ENCODE measurements at regions not wholly inside any gene's neighbourhood (a gene's known extent, or its start where the extent isn't known, plus 50 kb on each side); places are given as distances from the start of the nearest gene placed in this dataset.

DNA sequence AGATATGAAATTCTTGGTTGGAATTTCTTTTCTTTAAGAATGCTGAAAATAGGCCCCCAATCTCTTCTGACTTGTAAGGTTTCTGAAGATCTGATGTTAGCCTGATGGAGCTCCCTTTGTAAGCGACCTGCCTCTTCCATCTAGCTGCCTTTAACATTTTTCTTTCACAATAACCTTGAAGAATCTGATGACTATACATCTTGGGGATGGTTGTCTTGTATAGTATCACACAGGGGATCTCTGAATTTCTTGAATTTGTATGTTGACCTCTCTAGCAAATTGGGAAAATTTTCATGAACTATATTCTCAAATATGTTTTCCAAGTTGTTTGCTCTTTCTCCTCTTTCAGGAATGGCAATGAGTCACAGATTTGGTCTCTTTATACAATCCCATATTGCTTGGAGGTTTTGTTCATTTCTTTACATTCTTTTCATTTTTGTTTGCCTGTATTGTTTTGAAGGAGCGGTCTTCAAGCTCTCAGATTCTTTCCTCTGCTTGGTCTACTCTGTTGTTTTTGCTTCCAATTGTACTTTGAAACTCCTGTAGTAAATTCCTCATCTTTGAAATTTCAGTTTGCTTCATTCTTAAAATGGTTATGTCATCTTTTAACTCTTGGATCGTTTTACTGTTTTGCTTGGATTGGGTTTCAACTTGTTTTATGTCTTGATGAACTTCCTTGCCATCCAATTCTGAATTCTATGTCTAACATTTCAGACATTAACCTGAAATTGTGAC lies 245.2 kb upstream of the TARS1 start:
- no peak overlapping the region for H3K4me3 ChIP-seq (replicated peaks; ENCODE audit: low read depth, low read length)
- TF ChIP-seq, protein P1, sequence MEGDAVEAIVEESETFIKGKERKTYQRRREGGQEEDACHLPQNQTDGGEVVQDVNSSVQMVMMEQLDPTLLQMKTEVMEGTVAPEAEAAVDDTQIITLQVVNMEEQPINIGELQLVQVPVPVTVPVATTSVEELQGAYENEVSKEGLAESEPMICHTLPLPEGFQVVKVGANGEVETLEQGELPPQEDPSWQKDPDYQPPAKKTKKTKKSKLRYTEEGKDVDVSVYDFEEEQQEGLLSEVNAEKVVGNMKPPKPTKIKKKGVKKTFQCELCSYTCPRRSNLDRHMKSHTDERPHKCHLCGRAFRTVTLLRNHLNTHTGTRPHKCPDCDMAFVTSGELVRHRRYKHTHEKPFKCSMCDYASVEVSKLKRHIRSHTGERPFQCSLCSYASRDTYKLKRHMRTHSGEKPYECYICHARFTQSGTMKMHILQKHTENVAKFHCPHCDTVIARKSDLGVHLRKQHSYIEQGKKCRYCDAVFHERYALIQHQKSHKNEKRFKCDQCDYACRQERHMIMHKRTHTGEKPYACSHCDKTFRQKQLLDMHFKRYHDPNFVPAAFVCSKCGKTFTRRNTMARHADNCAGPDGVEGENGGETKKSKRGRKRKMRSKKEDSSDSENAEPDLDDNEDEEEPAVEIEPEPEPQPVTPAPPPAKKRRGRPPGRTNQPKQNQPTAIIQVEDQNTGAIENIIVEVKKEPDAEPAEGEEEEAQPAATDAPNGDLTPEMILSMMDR (IDR thresholded peaks at IDR 0.05; ENCODE audit: insufficient read depth, low read length, poor library complexity, severe bottlenecking): no peak
- DNase-seq (ENCODE audit: extremely low read depth, insufficient read length): no peak
- H3K36me3 ChIP-seq (ENCODE audit: control insufficient read depth, insufficient read depth, low read length): no peaks in the 10 kb centered on the region
- H3K27me3 ChIP-seq (replicated peaks; ENCODE audit: control insufficient read depth, insufficient read depth, low read length): no peaks in the 10 kb centered on the region

DNA sequence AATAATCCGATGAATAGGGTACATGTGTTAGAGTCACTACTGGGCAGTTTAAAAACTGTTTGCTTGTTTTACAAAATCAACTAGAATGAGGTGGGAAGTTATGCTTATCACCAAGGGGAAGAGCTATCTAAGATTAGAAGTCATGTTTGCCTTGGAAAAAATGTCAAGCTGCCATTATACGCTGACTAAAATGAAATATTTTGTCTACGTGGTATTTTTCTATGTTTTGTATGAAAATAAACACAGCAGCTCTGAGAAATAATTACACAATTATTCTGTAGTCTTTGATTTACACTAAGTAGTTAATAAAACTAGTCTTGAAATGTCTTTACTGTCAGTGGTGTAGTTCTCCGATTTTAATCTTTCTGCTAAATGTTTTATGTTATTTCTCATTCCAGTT lies 241.9 kb upstream of the TARS1 start:
- no peaks in the 10 kb centered on the region for H3K27me3 ChIP-seq (replicated peaks; ENCODE audit: control insufficient read depth, insufficient read depth, low read length)
- no peak overlapping the region for H3K4me3 ChIP-seq (replicated peaks; ENCODE audit: low read depth, low read length)
- H3K36me3 ChIP-seq (ENCODE audit: control insufficient read depth, insufficient read depth, low read length): no peaks in the 10 kb centered on the region
- DNase-seq (ENCODE audit: extremely low read depth, insufficient read length): no peak
- TF ChIP-seq, protein P1 (IDR thresholded peaks at IDR 0.05; ENCODE audit: insufficient read depth, low read length, poor library complexity, severe bottlenecking): no peak

DNA sequence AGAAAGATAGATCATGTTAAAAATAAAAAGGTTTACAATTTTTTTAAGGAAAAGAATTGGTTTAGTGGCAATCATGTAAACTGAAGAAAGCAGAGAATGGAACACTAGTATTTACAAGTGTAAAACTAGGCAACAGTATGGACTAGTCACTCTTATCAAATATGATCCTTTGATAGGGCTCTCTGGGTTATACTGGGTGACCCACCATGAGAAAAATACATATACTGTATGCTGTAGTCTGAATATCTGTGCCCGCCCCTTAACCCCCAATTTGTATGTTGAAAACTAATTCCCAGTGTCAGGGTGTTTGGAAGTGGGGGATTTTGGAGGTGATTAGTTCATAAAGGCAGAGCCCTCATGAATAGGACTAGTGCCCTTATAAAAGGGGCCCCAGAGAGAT lies 236.8 kb upstream of the TARS1 start:
- no peak for DNase-seq (ENCODE audit: extremely low read depth, insufficient read length)
- Histone ChIP-seq H3K27me3 (replicated peaks; ENCODE audit: control insufficient read depth, insufficient read depth, low read length) (no peaks in the 10 kb centered on the region), H3K36me3 (ENCODE audit: control insufficient read depth, insufficient read depth, low read length) (no peaks in the 10 kb centered on the region), H3K4me3 (replicated peaks; ENCODE audit: low read depth, low read length) (no peak overlapping the region)
- TF ChIP-seq, protein P1 (IDR thresholded peaks at IDR 0.05; ENCODE audit: insufficient read depth, low read length, poor library complexity, severe bottlenecking): no peak

DNA sequence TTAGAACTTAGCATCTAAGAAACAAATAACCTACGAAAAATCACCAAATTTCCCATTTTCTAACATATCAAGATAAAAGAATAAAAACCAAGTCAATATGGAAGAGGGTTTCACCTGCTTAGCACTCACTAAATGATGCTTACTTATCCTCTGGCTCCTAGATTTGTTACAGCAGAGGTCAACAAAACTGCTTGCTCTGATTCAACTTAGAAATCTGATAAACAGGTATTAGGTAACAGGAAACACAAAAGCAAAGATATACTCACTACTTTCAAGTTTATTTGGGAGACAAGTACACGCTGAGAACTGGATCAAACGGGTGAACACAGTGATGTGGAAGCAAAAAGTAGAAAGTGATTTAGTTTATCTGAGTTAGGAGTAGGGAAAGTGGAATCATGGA lies 235.7 kb upstream of the TARS1 start:
- Histone ChIP-seq H3K27me3 (replicated peaks; ENCODE audit: control insufficient read depth, insufficient read depth, low read length) (no peaks in the 10 kb centered on the region; the same call in 1 of the 2 replicates), H3K36me3 (ENCODE audit: control insufficient read depth, insufficient read depth, low read length) (no peaks in the 10 kb centered on the region), H3K4me3 (replicated peaks; ENCODE audit: low read depth, low read length) (no peak overlapping the region)
- TF ChIP-seq, protein P1 (IDR thresholded peaks at IDR 0.05; ENCODE audit: insufficient read depth, low read length, poor library complexity, severe bottlenecking): no peak
- no peak for DNase-seq (ENCODE audit: extremely low read depth, insufficient read length)

DNA sequence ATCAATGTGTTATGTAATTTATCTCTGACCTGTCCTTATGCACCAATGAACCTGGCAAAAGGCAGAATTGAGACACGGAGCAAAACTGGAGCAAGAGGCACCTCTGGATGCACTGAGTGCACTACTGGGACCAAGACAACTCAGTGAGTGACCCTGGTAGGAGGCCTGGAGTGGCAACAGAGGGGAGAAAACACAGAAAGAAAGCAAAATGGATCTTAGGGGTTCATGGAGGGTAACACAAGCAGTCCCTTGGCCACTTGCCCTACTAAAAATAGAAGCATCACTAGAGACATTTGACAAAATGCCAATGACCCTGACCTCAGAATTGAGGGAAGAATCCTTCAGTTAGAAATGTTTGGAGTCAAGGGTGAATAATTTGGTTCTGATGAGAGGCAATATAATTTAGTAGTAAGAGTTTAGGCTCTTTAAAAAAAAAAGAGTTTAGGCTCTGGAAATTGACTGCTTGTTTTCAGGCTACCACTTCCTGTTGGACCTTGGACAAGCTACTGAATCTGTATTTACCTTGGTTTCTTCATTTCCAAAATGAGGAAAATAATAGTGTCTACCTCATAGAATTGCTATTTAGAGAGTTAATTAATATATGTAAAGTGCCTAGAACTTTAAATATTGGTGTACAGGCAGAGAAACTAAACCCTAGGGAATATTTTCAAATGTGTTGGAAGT lies 234.9 kb upstream of the TARS1 start:
- TF ChIP-seq, protein P1 (IDR thresholded peaks at IDR 0.05; ENCODE audit: insufficient read depth, low read length, poor library complexity, severe bottlenecking): no peak
- no peaks in the 10 kb centered on the region for H3K36me3 ChIP-seq (ENCODE audit: control insufficient read depth, insufficient read depth, low read length)
- no peak for DNase-seq (ENCODE audit: extremely low read depth, insufficient read length)
- no peak overlapping the region for H3K4me3 ChIP-seq (replicated peaks; ENCODE audit: low read depth, low read length)
- H3K27me3 ChIP-seq (replicated peaks; ENCODE audit: control insufficient read depth, insufficient read depth, low read length): no peaks in the 10 kb centered on the region; the same call in 1 of the 2 replicates

All from GM06990 (cell line).